DND-41 (cell line): ENCODE measurements at regions not wholly inside any gene's neighbourhood (a gene's known extent, or its start where the extent isn't known, plus 50 kb on each side); places are given as distances from the start of the nearest gene placed in this dataset.

ENCODE experiments used
- CTCF ChIP-seq: IDR thresholded peaks from 2 replicates; pipeline ENCODE4 v1.5.1; 2012; ENCODE audit warnings: borderline replicate concordance, low read length, moderate library complexity, mild to moderate bottlenecking; ENCODE audit not compliant: poor library complexity, severe bottlenecking; ENCODE audit errors: extremely low read depth
- EZH2 ChIP-seq: IDR thresholded peaks from 3 replicates; pipeline ENCODE4 v1.6.1; 2012; ENCODE audit warnings: borderline replicate concordance, low read depth, mild to moderate bottlenecking, moderate library complexity, low read length, inconsistent platforms; ENCODE audit not compliant: severe bottlenecking

GRCh38 chr12:18926188-18926587 lies 188.3 kb downstream of the CAPZA3 start:
- TF ChIP-seq CTCF (no peak), EZH2 (no peak)
